ENCODE measurements at regions not wholly inside any gene's neighbourhood (a gene's known extent, or its start where the extent isn't known, plus 50 kb on each side); places are given as distances from the start of the nearest gene placed in this dataset.

DNA sequence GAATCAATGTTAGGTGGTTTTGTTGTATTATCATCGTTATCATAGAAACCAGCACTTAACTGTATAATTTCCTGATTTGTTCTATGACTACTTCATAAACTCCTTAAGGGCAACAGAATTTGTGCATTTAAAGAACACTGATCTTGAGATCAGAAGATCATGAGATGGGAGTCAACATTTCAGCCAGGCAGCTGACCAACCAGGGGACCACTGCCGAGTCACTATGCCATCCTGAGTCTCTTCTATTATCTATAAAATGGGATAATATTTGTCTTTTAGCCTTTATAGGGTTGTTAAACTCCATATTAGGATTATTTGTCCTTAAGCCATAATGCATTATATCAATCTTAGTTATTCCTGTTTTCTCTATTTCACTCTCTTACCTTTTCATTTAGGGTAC lies 261.7 kb downstream of the GPAM start:
- Histone ChIP-seq H3K27ac (ENCODE audit: insufficient read depth, low read length) (no peak overlapping the region), H3K4me1 (ENCODE audit: control insufficient read depth, insufficient read depth, low read length) (no peaks in the 10 kb centered on the region), H3K4ac (ENCODE audit: low read depth, low read length) (no peak overlapping the region), H3K4me3 (ENCODE audit: insufficient read depth, low read depth, low read length) (no peak overlapping the region), H3K9me1 (ENCODE audit: insufficient read depth, low read length) (no peaks in the 10 kb centered on the region), H2AFZ (replicated peaks; ENCODE audit: low read length, poor library complexity) (no peak overlapping the region), H3K36me3 (ENCODE audit: control insufficient read depth, insufficient read depth, low read length) (no peaks in the 10 kb centered on the region), H3K27me3 (ENCODE audit: control insufficient read depth, insufficient read depth, low read length) (no peaks in the 10 kb centered on the region), H3K23ac (ENCODE audit: low read depth, low read length) (no peak overlapping the region), H4K5ac (ENCODE audit: low read depth, low read length) (no peak overlapping the region), H2AK9ac (replicated peaks; ENCODE audit: low read depth, low read length, poor library complexity) (no peak overlapping the region), H2BK15ac (ENCODE audit: low read depth, low read length) (no peak overlapping the region), H4K8ac (ENCODE audit: low read depth in 2 of 2, low read length in 2 of 2) (no peak overlapping the region), H3K4me2 (ENCODE audit: low read depth, low read length) (no peak overlapping the region), H2BK20ac (ENCODE audit: low read depth, low read length) (no peak overlapping the region), H3K56ac (ENCODE audit: extremely low read depth, insufficient read depth, low read length) (no peak overlapping the region), H2BK120ac (ENCODE audit: low read depth, low read length) (no peak overlapping the region), H3K79me1 (ENCODE audit: low read depth in 1 of 2, low read length in 2 of 2) (no peaks in the 10 kb centered on the region), H2BK5ac (ENCODE audit: low read depth, low read length, poor library complexity, severe bottlenecking) (no peak overlapping the region), H2AK5ac (ENCODE audit: low read depth, low read length) (no peak overlapping the region), H4K91ac (ENCODE audit: insufficient read depth, low read depth, low read length) (no peak overlapping the region), H4K20me1 (ENCODE audit: insufficient read depth, low read length) (no peaks in the 10 kb centered on the region), H3K9ac (ENCODE audit: low read depth, low read length) (no peak overlapping the region), H3K14ac (replicated peaks; ENCODE audit: low read depth, low read length) (no peak overlapping the region), H3K9me3 (ENCODE audit: control insufficient read depth, insufficient read depth, low read length) (peaks cover 13% of the 10 kb centered on the region), H3K18ac (ENCODE audit: low read depth, low read length) (no peak overlapping the region)
- in situ Hi-C loops (cut with MboI; ENCODE audit: low sequenced_read_pairs), result no loop called here
- WGBS, 2 experiments (ENCODE audit: extremely low coverage in 2 of 2, insufficient read length in 1 of 2), result no CpG with 5 or more reads among the region's 2 CpGs
- CTCF ChIA-PET, result no interaction called here
- ATAC-seq (ENCODE audit: low read depth) (no peak), DNase-seq (no peak)
- dilution Hi-C loops (cut with HindIII; ENCODE audit: low sequenced_read_pairs, unreplicated experiment), result no loop called here
- TF ChIP-seq, protein P1, sequence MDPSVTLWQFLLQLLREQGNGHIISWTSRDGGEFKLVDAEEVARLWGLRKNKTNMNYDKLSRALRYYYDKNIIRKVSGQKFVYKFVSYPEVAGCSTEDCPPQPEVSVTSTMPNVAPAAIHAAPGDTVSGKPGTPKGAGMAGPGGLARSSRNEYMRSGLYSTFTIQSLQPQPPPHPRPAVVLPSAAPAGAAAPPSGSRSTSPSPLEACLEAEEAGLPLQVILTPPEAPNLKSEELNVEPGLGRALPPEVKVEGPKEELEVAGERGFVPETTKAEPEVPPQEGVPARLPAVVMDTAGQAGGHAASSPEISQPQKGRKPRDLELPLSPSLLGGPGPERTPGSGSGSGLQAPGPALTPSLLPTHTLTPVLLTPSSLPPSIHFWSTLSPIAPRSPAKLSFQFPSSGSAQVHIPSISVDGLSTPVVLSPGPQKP (IDR thresholded peaks at IDR 0.05; ENCODE audit: borderline replicate concordance, low read depth, low read length), result no peak
- TF ChIP-seq CHD1 (IDR thresholded peaks at IDR 0.05; ENCODE audit: low read depth, low read length) (no peak), POLR2A (IDR thresholded peaks at IDR 0.05; ENCODE audit: low read depth, low read length) (no peak)
- POLR2A ChIA-PET (ENCODE audit: unreplicated experiment), result no interaction called here
- BruUV-seq (replicated peaks), result no TSS peak
- intact Hi-C loops (cut with micrococcal nuclease), result no loop called here
